ENCODE measurements at regions not wholly inside any gene's neighbourhood (a gene's known extent, or its start where the extent isn't known, plus 50 kb on each side); places are given as distances from the start of the nearest gene placed in this dataset.

GRCh38 chr2:150162241-150162942 is 325.1 kb downstream of the RND3 start:
- TF ChIP-seq EZH2 (IDR thresholded peaks at IDR 0.05; ENCODE audit: borderline replicate concordance, low read depth, low read length): no peak
- TF ChIP-seq PRDM10 (IDR thresholded peaks at IDR 0.05; ENCODE audit: partially characterized antibody): no peak
- no peak for TF ChIP-seq POLR2A (conservative IDR thresholded peaks at IDR 0.05)

All from K562 (cell line).